ENCODE measurements at regions not wholly inside any gene's neighbourhood (a gene's known extent, or its start where the extent isn't known, plus 50 kb on each side); places are given as distances from the start of the nearest gene placed in this dataset.
A peak's percentile ranks its signal among the peaks of the same experiment; 100 is the strongest.

DNA sequence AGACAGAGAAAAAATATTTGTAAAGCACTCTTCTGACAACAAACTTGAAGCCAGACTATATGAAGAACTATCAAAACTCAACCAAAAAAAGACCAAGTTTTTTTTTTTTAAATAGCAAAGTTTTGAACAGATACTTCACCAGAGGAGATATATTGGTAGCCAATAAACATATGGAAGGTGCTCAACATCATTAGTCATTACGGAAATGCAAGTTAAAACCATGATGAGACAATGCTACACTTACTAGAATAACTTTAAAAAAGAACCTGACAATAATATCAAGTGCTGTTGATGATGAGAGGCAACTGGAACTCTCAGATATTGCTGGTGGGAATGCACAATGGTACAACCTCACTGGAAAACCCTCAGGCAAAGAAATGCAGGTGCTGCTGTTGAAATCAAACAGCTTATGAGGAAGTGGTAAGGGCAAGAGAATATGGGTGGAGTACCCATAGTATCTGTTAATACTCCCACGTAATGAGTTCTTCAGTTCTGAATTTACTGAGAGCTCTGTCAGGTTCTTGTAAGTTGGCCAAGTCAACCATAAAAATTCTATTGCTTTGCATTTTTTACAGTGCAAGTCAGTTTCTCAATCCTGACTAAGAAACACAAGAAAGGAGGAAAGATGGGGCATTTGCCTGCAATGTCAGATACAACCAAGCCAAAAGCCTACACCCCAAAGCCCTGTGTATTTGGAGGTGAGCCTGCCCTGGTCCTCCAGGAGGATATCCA is 87.3 kb upstream of the GNAQ start:
- Histone ChIP-seq H3K9me3 (no peaks in the 10 kb centered on the region), H3K4me1 (no peaks in the 10 kb centered on the region), H3K4me3 (no peak overlapping the region), H3K36me3 (no peaks in the 10 kb centered on the region), H3K27ac (replicated peaks in 1 of 4) (no peak overlapping the region), H3K27me3 (no peaks in the 10 kb centered on the region)
- intact Hi-C loops (cut with DNase I), result no loop called here
- DNase-seq (ENCODE audit: extremely low spot score), result no peak
- 56% methylated on average over 2 of the region's 2 CpGs for WGBS
- TF ChIP-seq EP300 (IDR thresholded peaks at IDR 0.05) (no peak), POLR2AphosphoS5 (IDR thresholded peaks at IDR 0.05) (no peak), POLR2A (IDR thresholded peaks at IDR 0.05; ENCODE audit: low read depth) (no peak)
- TF ChIP-seq, protein P1, sequence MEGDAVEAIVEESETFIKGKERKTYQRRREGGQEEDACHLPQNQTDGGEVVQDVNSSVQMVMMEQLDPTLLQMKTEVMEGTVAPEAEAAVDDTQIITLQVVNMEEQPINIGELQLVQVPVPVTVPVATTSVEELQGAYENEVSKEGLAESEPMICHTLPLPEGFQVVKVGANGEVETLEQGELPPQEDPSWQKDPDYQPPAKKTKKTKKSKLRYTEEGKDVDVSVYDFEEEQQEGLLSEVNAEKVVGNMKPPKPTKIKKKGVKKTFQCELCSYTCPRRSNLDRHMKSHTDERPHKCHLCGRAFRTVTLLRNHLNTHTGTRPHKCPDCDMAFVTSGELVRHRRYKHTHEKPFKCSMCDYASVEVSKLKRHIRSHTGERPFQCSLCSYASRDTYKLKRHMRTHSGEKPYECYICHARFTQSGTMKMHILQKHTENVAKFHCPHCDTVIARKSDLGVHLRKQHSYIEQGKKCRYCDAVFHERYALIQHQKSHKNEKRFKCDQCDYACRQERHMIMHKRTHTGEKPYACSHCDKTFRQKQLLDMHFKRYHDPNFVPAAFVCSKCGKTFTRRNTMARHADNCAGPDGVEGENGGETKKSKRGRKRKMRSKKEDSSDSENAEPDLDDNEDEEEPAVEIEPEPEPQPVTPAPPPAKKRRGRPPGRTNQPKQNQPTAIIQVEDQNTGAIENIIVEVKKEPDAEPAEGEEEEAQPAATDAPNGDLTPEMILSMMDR (IDR thresholded peaks at IDR 0.05), result no peak

DNA sequence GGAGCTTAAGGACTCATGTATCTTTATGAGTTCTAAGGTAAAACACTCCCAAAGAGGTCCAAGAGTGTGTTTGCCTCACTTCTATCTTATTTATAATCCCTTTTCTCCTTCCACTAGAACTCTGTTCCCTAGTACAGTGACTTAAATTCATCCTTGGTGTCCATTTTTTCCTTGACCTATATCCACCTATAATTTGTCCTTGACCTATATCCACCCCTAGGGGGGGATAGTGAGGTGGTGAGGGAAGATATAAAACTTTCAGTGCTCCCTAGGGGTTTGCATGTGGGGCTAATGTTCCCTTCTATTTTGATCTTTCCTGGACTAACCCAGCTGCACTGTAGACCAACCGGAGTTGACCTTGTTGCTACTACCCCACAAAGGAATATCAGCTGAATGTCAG is 83.5 kb upstream of the GNAQ start:
- Histone ChIP-seq H3K4me1 (no peaks in the 10 kb centered on the region), H3K27ac (replicated peaks in 1 of 4) (no peak overlapping the region), H3K9me3 (no peaks in the 10 kb centered on the region), H3K4me3 (no peak overlapping the region), H3K27me3 (no peaks in the 10 kb centered on the region), H3K36me3 (no peaks in the 10 kb centered on the region)
- intact Hi-C loops (cut with DNase I), result no loop called here
- DNase-seq (ENCODE audit: extremely low spot score), result no peak
- no peak for TF ChIP-seq POLR2AphosphoS5 (IDR thresholded peaks at IDR 0.05)
- no peak for TF ChIP-seq POLR2A (IDR thresholded peaks at IDR 0.05; ENCODE audit: low read depth)
- TF ChIP-seq, protein P1 (IDR thresholded peaks at IDR 0.05), result peak in 1 of 3 experiments; percentile 17
- TF ChIP-seq EP300 (IDR thresholded peaks at IDR 0.05), result no peak
- WGBS, result 92% methylated on average over 1 of the region's 1 CpG

DNA sequence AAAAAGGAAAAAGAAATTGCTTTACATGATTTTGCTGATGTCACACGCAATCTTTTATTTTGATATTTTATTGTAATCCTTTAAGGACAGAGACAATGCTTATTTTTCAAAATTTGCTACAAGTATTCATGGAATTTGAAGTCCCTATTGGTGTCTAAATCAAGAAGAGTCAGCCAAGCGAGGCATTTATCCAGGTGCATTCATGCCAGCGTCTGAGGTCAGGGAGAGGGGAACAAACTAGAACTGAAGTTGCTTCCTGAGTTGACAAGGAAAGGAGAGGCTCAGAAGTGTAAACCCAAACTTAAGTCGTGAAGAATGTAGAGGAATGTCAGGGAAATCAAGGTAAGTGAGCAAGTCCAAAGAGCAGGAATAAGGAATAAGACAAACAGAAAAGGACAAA is 83.0 kb upstream of the GNAQ start:
- Histone ChIP-seq H3K4me3 (no peak overlapping the region), H3K27ac (replicated peaks in 1 of 4) (no peak overlapping the region), H3K9me3 (no peaks in the 10 kb centered on the region), H3K27me3 (no peaks in the 10 kb centered on the region), H3K4me1 (no peaks in the 10 kb centered on the region), H3K36me3 (no peaks in the 10 kb centered on the region)
- TF ChIP-seq POLR2A (IDR thresholded peaks at IDR 0.05; ENCODE audit: low read depth), result no peak
- TF ChIP-seq, protein P1 (IDR thresholded peaks at IDR 0.05), result no peak
- TF ChIP-seq EP300 (IDR thresholded peaks at IDR 0.05), result no peak
- no peak for TF ChIP-seq POLR2AphosphoS5 (IDR thresholded peaks at IDR 0.05)
- no peak for DNase-seq (ENCODE audit: extremely low spot score)
- 73% methylated on average over 4 of the region's 4 CpGs for WGBS
- intact Hi-C loops (cut with DNase I), result no loop called here

DNA sequence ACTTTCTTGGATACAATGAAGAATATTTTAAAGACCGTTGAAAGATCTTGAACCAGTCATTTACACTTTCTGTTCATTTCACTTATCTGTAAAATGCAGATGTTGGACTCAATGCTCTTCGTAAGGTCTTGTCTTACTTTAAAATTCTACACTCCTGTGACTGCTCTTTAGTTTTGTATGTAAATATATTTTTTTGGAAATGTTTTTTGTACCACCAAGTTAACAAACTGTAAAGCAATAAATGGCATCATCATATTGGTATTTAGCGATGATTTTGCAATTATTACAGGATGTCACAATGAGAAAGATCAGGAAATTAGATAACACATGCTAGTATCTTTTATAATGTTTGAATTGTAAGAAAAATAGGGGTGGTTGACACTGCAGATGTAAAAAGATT is 80.8 kb upstream of the GNAQ start:
- TF ChIP-seq POLR2AphosphoS5 (IDR thresholded peaks at IDR 0.05) (no peak), POLR2A (IDR thresholded peaks at IDR 0.05; ENCODE audit: low read depth) (no peak), EP300 (IDR thresholded peaks at IDR 0.05) (no peak)
- TF ChIP-seq, protein P1 (IDR thresholded peaks at IDR 0.05), result no peak
- WGBS, result 79% methylated on average over 3 of the region's 3 CpGs

DNA sequence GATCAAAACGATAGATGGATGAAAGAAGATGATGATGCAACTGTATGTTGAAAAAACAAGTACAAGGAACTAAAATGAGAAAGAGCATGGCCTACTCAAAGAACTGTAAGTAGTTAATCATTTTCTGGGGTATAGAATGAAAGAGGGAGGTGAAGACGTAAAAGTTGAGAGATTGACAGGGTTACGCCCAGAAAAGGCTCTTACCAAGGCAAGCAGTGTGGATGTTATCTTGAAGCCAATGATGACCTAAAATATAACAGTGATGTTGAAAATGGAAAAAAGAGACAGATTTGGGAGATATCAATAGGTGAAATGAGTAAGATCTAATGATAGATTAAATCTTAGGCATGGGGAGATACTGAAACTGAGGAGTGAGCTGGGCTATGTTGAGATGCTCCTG is 80.4 kb upstream of the GNAQ start:
- DNase-seq (ENCODE audit: extremely low spot score), result no peak
- H3K4me1 ChIP-seq, result no peaks in the 10 kb centered on the region
- 89% methylated on average over 3 of the region's 3 CpGs for WGBS
- no peaks in the 10 kb centered on the region for H3K27me3 ChIP-seq
- no peaks in the 10 kb centered on the region for H3K9me3 ChIP-seq
- H3K36me3 ChIP-seq, result no peaks in the 10 kb centered on the region
- intact Hi-C loops (cut with DNase I), result no loop called here
- H3K4me3 ChIP-seq, result no peak overlapping the region
- TF ChIP-seq POLR2A (IDR thresholded peaks at IDR 0.05; ENCODE audit: low read depth) (no peak), POLR2AphosphoS5 (IDR thresholded peaks at IDR 0.05) (no peak), EP300 (IDR thresholded peaks at IDR 0.05) (no peak)
- TF ChIP-seq, protein P1 (IDR thresholded peaks at IDR 0.05), result no peak
- H3K27ac ChIP-seq (replicated peaks in 1 of 4), result no peak overlapping the region

More for the DNA sequence above, 80.8 kb upstream of the GNAQ start:
- H3K4me3 ChIP-seq, result no peak overlapping the region
- H3K9me3 ChIP-seq, result no peaks in the 10 kb centered on the region
- intact Hi-C loops (cut with DNase I), result no loop called here
- no peak overlapping the region for H3K27ac ChIP-seq (replicated peaks in 1 of 4)
- H3K4me1 ChIP-seq, result no peaks in the 10 kb centered on the region
- no peak for DNase-seq (ENCODE audit: extremely low spot score)
- H3K36me3 ChIP-seq, result no peaks in the 10 kb centered on the region
- no peaks in the 10 kb centered on the region for H3K27me3 ChIP-seq
